ENCODE measurements at regions not wholly inside any gene's neighbourhood (a gene's known extent, or its start where the extent isn't known, plus 50 kb on each side); places are given as distances from the start of the nearest gene placed in this dataset.

DNA sequence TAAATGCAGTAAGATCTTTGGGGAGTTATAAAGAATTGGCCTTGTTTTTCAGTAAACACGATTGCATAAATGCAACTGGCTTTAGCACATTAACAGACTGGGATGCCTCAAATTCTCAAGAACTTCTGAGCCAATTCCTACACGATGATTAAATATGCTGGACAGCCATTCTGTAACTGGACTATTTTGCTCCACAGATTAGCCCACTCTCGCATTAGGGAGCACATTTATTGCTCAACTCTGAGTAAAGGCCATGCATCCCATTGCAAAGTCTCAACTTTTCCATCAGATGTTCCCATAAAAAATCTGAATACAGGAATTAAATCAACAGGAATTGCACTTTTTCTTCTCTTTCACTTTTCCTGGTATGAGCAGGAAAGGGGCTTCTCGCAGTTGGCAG, 66.7 kb upstream of the PRICKLE2 start:
- 64 to 65% methylated on average over 4 of the region's 4 CpGs for WGBS, 2 donors
- intact Hi-C loops (cut with DNase I; ENCODE audit: low total_unique reads), result no loop called here
- TF ChIP-seq, protein P1, sequence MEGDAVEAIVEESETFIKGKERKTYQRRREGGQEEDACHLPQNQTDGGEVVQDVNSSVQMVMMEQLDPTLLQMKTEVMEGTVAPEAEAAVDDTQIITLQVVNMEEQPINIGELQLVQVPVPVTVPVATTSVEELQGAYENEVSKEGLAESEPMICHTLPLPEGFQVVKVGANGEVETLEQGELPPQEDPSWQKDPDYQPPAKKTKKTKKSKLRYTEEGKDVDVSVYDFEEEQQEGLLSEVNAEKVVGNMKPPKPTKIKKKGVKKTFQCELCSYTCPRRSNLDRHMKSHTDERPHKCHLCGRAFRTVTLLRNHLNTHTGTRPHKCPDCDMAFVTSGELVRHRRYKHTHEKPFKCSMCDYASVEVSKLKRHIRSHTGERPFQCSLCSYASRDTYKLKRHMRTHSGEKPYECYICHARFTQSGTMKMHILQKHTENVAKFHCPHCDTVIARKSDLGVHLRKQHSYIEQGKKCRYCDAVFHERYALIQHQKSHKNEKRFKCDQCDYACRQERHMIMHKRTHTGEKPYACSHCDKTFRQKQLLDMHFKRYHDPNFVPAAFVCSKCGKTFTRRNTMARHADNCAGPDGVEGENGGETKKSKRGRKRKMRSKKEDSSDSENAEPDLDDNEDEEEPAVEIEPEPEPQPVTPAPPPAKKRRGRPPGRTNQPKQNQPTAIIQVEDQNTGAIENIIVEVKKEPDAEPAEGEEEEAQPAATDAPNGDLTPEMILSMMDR (IDR thresholded peaks at IDR 0.05), result no peak
- no peak for TF ChIP-seq POLR2A (IDR thresholded peaks at IDR 0.05)
- DNase-seq (ENCODE audit: low spot score in 2 of 2), result peak in 1 of 2 donors; percentile 43
- H3K4me3 ChIP-seq (ENCODE audit: low read depth, poor library complexity, severe bottlenecking), result no peak overlapping the region

DNA sequence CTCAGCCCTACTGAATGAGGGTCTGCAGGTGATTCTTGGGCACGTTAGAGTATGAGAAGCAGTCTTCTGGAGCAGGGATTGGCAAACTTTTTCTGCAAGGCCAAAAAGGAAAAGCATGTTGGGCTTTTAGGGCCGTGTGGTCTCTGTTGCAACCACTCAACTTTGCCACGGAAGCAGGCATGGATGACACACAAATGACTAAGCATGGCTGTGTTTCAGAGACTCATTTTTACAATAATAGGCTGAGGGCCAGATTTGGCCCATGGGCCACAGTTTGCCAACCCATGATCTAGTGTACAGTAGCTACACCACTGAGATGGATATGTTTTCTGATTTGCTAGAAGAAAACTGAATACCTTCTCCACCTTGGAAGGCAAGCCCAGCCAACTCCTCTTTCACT, 66.1 kb upstream of the PRICKLE2 start:
- TF ChIP-seq POLR2A (IDR thresholded peaks at IDR 0.05), result no peak
- TF ChIP-seq, protein P1 (IDR thresholded peaks at IDR 0.05), result no peak
- intact Hi-C loops (cut with DNase I; ENCODE audit: low total_unique reads), result no loop called here
- WGBS, 2 donors, result 42 to 43% methylated on average over 3 of the region's 3 CpGs
- no peak overlapping the region for H3K4me3 ChIP-seq (ENCODE audit: low read depth, poor library complexity, severe bottlenecking)
- peak; percentile 56 to 91 for DNase-seq (ENCODE audit: low spot score in 2 of 2)

DNA sequence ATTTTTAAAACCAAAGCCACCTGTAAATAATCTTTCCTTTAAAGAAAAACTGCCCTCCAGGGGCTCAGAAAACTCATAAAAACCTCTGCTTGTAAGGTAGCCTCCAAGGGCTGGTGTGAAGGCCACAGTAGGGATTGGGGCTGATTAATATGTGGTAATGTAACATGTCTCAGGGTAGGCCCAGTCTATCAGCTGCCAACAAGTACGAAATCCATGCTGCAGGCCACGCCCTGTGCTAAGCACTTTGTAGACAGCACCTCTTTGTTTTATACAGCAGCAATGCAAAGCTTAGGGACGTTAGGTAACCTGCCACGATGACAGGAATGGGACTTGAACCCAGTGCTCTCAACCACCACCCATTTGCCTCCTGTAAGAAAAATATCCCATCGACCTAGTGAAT, 65.6 kb upstream of the PRICKLE2 start:
- no peak for DNase-seq (ENCODE audit: low spot score in 2 of 2)
- WGBS, 2 donors, result 52 to 72% methylated on average over 5 of the region's 5 CpGs
- intact Hi-C loops (cut with DNase I; ENCODE audit: low total_unique reads), result no loop called here
- no peak overlapping the region for H3K4me3 ChIP-seq (ENCODE audit: low read depth, poor library complexity, severe bottlenecking)
- no peak for TF ChIP-seq POLR2A (IDR thresholded peaks at IDR 0.05)
- TF ChIP-seq, protein P1 (IDR thresholded peaks at IDR 0.05), result no peak

DNA sequence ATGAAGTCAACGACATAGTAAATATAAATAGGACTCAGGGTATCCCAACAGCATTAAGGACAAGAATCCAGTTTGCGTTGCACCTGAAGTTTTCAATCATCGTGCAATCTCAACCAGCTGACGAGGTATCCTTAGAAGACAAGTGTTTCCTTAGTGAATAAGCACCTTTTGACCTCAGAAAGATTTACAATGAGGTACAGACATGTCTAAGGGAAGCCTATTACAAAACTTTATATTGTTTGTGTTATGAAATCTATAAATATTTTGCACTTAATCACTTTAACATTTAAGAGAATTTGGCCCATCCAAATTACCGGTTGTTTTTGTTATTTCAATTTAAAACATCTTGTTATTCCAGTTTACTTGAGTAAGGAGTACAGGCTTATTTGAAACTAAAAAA, 64.9 kb upstream of the PRICKLE2 start:
- intact Hi-C loops (cut with DNase I; ENCODE audit: low total_unique reads), result no loop called here
- WGBS, 2 donors, result 68 to 71% methylated on average over 5 of the region's 5 CpGs
- no peak for DNase-seq (ENCODE audit: low spot score in 2 of 2)
- H3K4me3 ChIP-seq (ENCODE audit: low read depth, poor library complexity, severe bottlenecking), result no peak overlapping the region
- TF ChIP-seq, protein P1 (IDR thresholded peaks at IDR 0.05), result no peak
- no peak for TF ChIP-seq POLR2A (IDR thresholded peaks at IDR 0.05)

DNA sequence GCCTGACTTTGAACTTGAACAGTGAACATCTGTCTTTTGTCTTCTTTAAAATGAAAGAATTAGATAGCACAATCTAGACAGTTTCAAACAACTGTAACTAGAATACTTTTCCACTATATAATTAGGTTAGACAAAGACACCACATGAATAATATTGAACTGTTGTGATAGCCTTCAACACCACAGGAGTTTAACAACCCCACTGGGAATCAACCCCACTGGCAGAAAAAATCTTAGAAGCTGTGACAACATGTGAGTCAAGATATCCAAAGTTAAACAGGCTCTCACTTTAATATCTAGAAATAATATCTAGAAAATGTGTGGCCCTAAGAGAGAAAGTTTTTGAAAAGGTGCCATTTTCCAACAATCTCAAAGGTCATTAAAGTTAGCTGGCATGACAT, 64.4 kb upstream of the PRICKLE2 start:
- DNase-seq (ENCODE audit: low spot score in 2 of 2), result no peak

DNA sequence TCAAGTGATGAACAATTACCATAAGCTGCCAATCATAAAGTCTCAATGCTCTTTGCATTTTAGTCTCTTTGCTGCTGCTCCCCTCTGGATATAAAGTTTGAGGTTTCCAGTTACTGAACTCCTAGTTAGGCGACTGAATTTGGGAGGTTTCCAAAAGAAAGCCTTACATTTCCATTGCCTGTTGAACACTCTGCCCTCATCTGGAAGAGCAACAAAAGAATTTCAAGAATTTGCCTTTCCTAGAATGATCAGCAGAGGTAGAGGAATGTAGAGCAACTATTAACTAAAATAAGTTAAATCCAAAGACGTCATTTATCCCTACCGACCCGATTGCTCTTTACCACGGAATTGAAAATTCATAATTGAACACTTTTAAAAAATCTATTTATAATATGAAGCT, 53.4 kb upstream of the PRICKLE2 start:
- WGBS, 2 donors, result 91 to 95% methylated on average over 5 of the region's 5 CpGs
- H3K4me3 ChIP-seq (ENCODE audit: low read depth, poor library complexity, severe bottlenecking), result no peak overlapping the region
- TF ChIP-seq, protein P1 (IDR thresholded peaks at IDR 0.05), result no peak
- no peak for TF ChIP-seq POLR2A (IDR thresholded peaks at IDR 0.05)
- DNase-seq (ENCODE audit: low spot score in 2 of 2), result no peak
- intact Hi-C loops (cut with DNase I; ENCODE audit: low total_unique reads), result no loop called here

More for the DNA sequence above, 64.4 kb upstream of the PRICKLE2 start:
- no peak overlapping the region for H3K4me3 ChIP-seq (ENCODE audit: low read depth, poor library complexity, severe bottlenecking)
- no peak for TF ChIP-seq POLR2A (IDR thresholded peaks at IDR 0.05)
- TF ChIP-seq, protein P1 (IDR thresholded peaks at IDR 0.05), result no peak
- intact Hi-C loops (cut with DNase I; ENCODE audit: low total_unique reads), result no loop called here
